BJ (cell line): ENCODE measurements at regions not wholly inside any gene's neighbourhood (a gene's known extent, or its start where the extent isn't known, plus 50 kb on each side); places are given as distances from the start of the nearest gene placed in this dataset.

Source experiments
- CTCF ChIA-PET: fragments of 350-600 bp; formaldehyde crosslinking; extraction: SDS; loops from one replicate; lab custom pipeline; 2021; ENCODE audit warnings: antibody characterized with exemption, inconsistent platforms; lab: Yijun Ruan, JAX
- POLR2A ChIA-PET: fragments of 300-600 bp; sonication (Branson Sonifier 250); formaldehyde crosslinking; extraction: SDS; loops from one replicate; lab custom pipeline; 2021; ENCODE audit warnings: antibody characterized with exemption; lab: Charles Lee
- DNase-seq: peaks from one replicate; pipeline ENCODE4 v3.0.0-alpha.2; 2011; ENCODE audit warnings: low read depth
- H3K27me3 ChIP-seq: 2 replicates; pipeline ENCODE4 v1.6.0; 2011; ENCODE audit warnings: low read length; ENCODE audit not compliant: control insufficient read depth, insufficient read depth
- H3K36me3 ChIP-seq: 2 replicates; pipeline ENCODE4 v1.5.1; 2011; ENCODE audit warnings: low read length; ENCODE audit not compliant: control insufficient read depth, insufficient read depth
- H3K4me3 ChIP-seq: 2 replicates; pipeline ENCODE4 v1.5.1; 2011; ENCODE audit warnings: low read depth, mild to moderate bottlenecking, control low read depth, low read length
- CTCF ChIP-seq: IDR thresholded peaks from 2 replicates; pipeline ENCODE4 v1.5.1; 2011; ENCODE audit warnings: low read depth, mild to moderate bottlenecking, control low read depth, inconsistent platforms, low read length, moderate library complexity; ENCODE audit not compliant: insufficient read depth

DNA sequence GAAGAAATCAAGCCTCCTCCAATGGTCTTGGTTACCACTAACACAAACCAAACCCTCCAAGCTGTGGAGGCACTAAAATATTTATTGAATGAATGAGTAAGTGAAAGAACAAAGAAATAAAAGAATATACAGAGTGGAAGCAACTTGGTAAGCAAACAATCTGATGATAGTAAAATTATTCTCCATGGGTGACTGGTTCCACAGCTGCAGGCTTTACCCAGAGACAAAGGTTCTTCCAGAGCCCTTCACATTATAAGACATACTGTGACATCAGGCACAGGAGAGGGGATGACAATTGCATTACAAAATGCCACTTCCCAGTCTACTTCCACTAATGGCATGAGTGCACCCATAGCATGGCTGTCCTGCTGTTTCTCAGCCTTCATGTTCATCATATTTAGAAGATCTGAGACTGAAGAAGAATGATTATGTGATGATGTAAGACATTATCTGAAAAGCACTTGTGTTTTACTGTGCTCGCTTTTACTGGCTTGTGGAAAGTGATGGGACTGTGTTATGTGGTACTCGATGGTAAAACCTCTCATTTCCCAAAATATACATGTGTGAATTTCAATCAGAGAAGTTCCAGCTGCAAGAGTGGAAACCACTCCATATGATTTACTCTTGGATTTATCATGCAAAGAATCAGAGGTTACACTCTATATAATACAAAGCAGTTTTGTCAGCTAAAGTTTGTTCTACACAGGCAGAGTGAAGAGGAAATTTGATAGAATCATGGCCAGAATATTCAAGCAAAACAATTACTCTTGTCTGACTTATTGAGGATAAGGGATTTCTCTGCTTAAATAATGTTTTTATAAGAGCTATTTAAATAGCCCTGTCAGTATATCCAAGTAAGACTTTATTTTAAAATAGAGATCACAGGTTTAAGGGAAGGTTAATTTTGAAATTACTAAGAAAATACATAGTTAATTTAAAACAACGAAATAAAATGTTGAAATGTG is 220.2 kb upstream of the NBEA start:
- TF ChIP-seq CTCF = no peak
- ChIA-PET POLR2A (no interaction called here), CTCF (interaction anchor here (0.6 kb wide), 1 partner anchor 160 kb away, joined by 4 read pairs; no protein-coding TSS in a partner anchor)
- no peaks in the 10 kb centered on the region for H3K27me3 ChIP-seq
- no peak for DNase-seq
- no peaks in the 10 kb centered on the region for H3K36me3 ChIP-seq
- H3K4me3 ChIP-seq = no peak overlapping the region

- TF ChIP-seq CTCF = no peak
These were observed 219.1 kb upstream of the NBEA start for GRCh38 chr13:34722922-34723321.

GRCh38 chr13:34730961-34731360 is 211.1 kb upstream of the NBEA start:
- no peak for TF ChIP-seq CTCF

More at GRCh38 chr13:34722922-34723321, 219.1 kb upstream of the NBEA start:
- no peak for DNase-seq
- Histone ChIP-seq H3K36me3 (no peaks in the 10 kb centered on the region), H3K4me3 (no peak overlapping the region), H3K27me3 (no peaks in the 10 kb centered on the region)
- CTCF ChIA-PET = interaction anchor here (0.6 kb wide), 1 partner anchor 161 kb away, joined by 4 read pairs; no protein-coding TSS in a partner anchor
- POLR2A ChIA-PET = no interaction called here

GRCh38 chr13:34731486-34731885 is 210.6 kb upstream of the NBEA start:
- CTCF ChIA-PET = no interaction called here
- no peak for TF ChIP-seq CTCF
- H3K27me3 ChIP-seq = no peaks in the 10 kb centered on the region
- no peak overlapping the region for H3K4me3 ChIP-seq
- no peaks in the 10 kb centered on the region for H3K36me3 ChIP-seq
- POLR2A ChIA-PET = no interaction called here
- DNase-seq = no peak

More at GRCh38 chr13:34730961-34731360, 211.1 kb upstream of the NBEA start:
- Histone ChIP-seq H3K4me3 (no peak overlapping the region), H3K27me3 (no peaks in the 10 kb centered on the region), H3K36me3 (no peaks in the 10 kb centered on the region)
- ChIA-PET POLR2A (no interaction called here), CTCF (no interaction called here)
- DNase-seq = no peak

GRCh38 chr13:34733721-34734120 is 208.3 kb upstream of the NBEA start:
- ChIA-PET CTCF (interaction anchor here (1.0 kb wide), 1 partner anchor 13 kb away, joined by 3 read pairs; no protein-coding TSS in a partner anchor), POLR2A (no interaction called here)
- Histone ChIP-seq H3K27me3 (no peaks in the 10 kb centered on the region), H3K36me3 (no peaks in the 10 kb centered on the region), H3K4me3 (no peak overlapping the region)
- DNase-seq = no peak
- no peak for TF ChIP-seq CTCF
